ENCODE measurements at regions not wholly inside any gene's neighbourhood (a gene's known extent, or its start where the extent isn't known, plus 50 kb on each side); places are given as distances from the start of the nearest gene placed in this dataset.

DNA sequence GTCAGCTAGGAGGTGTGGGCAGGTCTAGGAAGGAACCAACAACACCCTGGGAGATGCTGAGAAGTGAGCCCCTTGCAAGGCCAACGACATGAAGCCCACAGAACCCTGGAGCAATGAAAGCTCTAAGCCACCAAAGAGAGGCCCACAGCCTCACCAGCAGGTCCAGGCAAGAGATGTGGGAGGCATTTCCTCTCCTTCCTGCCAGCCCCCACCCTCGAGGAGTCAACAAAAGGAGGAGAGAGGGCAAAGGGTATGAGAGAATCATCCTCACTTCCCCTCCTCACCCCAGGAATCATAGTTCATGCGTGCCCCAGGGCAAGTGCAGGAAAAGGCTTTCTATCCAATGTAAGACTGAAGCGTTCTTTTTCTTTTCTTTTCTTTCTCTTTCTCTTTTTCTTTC, 195.8 kb downstream of the SHQ1 start:
- TF ChIP-seq TAF1 (IDR thresholded peaks at IDR 0.05; ENCODE audit: low read depth, low read length): no peak
- no peak for TF ChIP-seq POLR2AphosphoS5 (IDR thresholded peaks at IDR 0.05; ENCODE audit: low read depth, low read length)

Measured in GM12891 (cell line).